T-helper 2 cell treated with Interferon-gamma antibody and Interleukin-4, amounts not matched to agents 5 μg/mL and 100 μg/mL, for 36 hours (primary cell): ENCODE measurements at regions not wholly inside any gene's neighbourhood (a gene's known extent, or its start where the extent isn't known, plus 50 kb on each side); places are given as distances from the start of the nearest gene placed in this dataset.
"Not testable (repeated sequence)": the region's sequence is repeated elsewhere in the genome, so short reads cannot be mapped to it uniquely, and the experiment has no call there.

Experiments used
- DNase-seq: peaks from one replicate; pipeline ENCODE4 v3.0.0; 2021; ENCODE audit warnings: low spot score
- H3K27ac Mint-ChIP-seq: one replicate; pipeline ENCODE4 v1.8.0; 2021; ENCODE audit warnings: mild to moderate bottlenecking, mixed read lengths
- H3K27me3 Mint-ChIP-seq: one replicate; pipeline ENCODE4 v1.8.0; 2021; ENCODE audit warnings: low read depth, mixed read lengths
- H3K36me3 Mint-ChIP-seq: one replicate; pipeline ENCODE4 v1.8.0; 2021; ENCODE audit warnings: low read depth, mixed read lengths
- H3K4me1 Mint-ChIP-seq: one replicate; pipeline ENCODE4 v1.8.0; 2021; ENCODE audit warnings: low read depth, mixed read lengths
- H3K4me3 Mint-ChIP-seq: one replicate; pipeline ENCODE4 v1.8.0; 2022; ENCODE audit warnings: mild to moderate bottlenecking, moderate library complexity, mixed read lengths
- H3K9me3 Mint-ChIP-seq: one replicate; pipeline ENCODE4 v1.8.0; 2021; ENCODE audit warnings: mixed read lengths

DNA sequence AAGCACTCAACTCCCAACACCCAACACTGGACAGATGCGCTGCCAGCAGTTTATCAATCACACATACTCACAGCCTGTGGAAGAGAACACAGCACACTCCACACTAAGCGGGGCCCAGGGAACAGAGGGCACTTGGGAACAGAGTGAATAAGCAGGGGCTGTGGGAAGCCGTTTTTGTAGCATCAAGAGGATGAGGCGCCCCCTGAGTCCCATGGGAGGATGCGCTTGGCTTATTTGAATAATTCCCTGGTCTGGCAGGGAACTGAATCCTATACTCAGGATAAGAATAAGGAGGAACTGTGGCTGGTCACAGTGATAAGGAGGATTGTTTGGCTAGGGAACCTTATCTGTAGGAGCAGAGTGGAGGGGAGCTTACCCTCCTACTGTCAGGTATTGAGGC lies 96.1 kb upstream of the DNAH5 start:
- Mint-ChIP-seq H3K9me3 (no peaks in the 10 kb centered on the region), H3K4me3 (no peak overlapping the region), H3K27ac (no peak overlapping the region), H3K36me3 (no peaks in the 10 kb centered on the region), H3K27me3 (no peaks in the 10 kb centered on the region), H3K4me1 (no peaks in the 10 kb centered on the region)
- DNase-seq: no peak

DNA sequence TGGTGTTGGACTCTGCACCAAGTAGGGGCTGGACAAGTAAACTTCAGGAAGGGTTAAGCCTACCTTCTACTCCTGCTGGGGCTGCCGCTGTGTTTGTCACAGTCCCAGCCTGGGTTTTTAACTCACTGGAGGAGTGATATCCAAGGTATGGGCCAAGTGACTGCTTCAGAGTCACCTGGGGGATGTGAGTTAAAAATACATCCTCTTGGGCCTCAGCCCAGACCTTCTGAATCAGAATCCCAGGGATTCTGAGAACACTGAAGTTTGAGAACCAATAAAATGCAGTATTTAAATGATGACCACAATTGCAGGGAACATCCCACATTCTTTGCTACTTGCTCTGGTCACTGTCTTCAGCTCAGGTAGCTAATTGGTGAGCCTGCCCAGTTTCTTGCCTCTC lies 95.1 kb upstream of the DNAH5 start:
- Mint-ChIP-seq H3K4me1 (no peaks in the 10 kb centered on the region), H3K27ac (no peak overlapping the region), H3K9me3 (no peaks in the 10 kb centered on the region), H3K27me3 (no peaks in the 10 kb centered on the region), H3K4me3 (no peak overlapping the region), H3K36me3 (no peaks in the 10 kb centered on the region)
- no peak for DNase-seq

- no peaks in the 10 kb centered on the region for H3K9me3 Mint-ChIP-seq
- H3K4me1 Mint-ChIP-seq: no peaks in the 10 kb centered on the region
- peaks cover 3% of the 10 kb centered on the region for H3K27me3 Mint-ChIP-seq
- no peak overlapping the region for H3K4me3 Mint-ChIP-seq
- H3K27ac Mint-ChIP-seq: no peak overlapping the region
- no peak for DNase-seq
- no peaks in the 10 kb centered on the region for H3K36me3 Mint-ChIP-seq
These were observed 94.6 kb upstream of the DNAH5 start for GRCh38 chr5:14039063-14039462.

DNA sequence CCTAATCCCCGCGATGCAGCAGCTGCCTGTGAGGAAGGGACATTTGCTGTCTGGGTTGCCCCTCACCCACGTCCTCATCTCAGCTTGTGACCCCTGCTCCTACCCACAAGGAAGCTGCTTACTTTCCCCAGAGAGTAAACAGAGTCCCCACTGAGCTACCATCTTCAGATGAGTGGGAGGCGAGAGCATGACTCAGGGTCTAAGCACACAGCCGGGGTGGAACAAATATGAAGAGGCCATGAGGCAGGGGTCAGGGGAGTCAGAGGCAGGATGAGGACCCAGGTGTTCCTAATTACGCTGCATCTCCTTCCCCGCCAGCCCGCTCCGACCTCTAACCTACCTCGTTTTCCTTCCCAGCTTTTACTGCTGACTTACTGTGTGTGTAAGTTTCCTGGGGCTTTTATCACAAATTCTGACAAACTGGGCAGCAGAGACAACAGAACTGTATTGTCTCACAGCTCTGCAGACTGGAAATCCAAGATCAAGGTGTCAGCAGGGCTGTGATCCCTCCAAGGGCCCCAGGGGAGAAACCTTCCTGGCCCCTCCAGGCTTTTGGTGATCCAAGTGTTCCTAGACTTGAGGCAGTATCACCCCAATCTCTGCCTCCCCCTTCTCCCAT lies 94.0 kb upstream of the DNAH5 start:
- Mint-ChIP-seq H3K27me3 (peaks cover 3% of the 10 kb centered on the region), H3K4me3 (no peak overlapping the region), H3K36me3 (no peaks in the 10 kb centered on the region), H3K9me3 (no peaks in the 10 kb centered on the region), H3K27ac (no peak overlapping the region), H3K4me1 (no peaks in the 10 kb centered on the region)
- DNase-seq: no peak

- H3K9me3 Mint-ChIP-seq: no peaks in the 10 kb centered on the region
- no peaks in the 10 kb centered on the region for H3K36me3 Mint-ChIP-seq
- no peak for DNase-seq
- no peak overlapping the region for H3K4me3 Mint-ChIP-seq
- H3K27ac Mint-ChIP-seq: no peak overlapping the region
- peaks cover 3% of the 10 kb centered on the region for H3K27me3 Mint-ChIP-seq
- H3K4me1 Mint-ChIP-seq: no peaks in the 10 kb centered on the region
These were observed 92.5 kb upstream of the DNAH5 start for GRCh38 chr5:14036947-14037346.

DNA sequence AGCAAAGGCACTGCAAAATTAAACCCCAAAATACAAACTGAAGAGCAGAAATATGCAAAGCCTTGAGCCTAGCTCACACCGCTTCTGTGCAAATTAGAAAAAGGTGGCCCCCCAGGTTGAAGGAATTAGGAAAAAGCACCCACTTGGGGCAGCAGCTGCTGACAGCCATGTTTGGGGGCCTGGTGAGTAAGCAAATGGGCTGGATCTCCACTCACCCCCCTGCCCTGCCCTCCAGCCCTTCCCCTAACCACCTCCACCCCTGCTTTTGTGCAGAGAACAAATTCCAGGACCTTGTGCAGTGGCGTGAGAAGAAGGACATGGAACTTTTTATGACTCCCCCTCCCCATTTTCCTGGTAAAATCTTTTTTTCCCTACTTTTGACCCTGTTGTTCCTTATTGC lies 92.0 kb upstream of the DNAH5 start:
- no peak for DNase-seq
- Mint-ChIP-seq H3K4me1 (no peaks in the 10 kb centered on the region), H3K27ac (no peak overlapping the region), H3K9me3 (no peaks in the 10 kb centered on the region), H3K4me3 (no peak overlapping the region), H3K36me3 (no peaks in the 10 kb centered on the region), H3K27me3 (peaks cover 3% of the 10 kb centered on the region)

DNA sequence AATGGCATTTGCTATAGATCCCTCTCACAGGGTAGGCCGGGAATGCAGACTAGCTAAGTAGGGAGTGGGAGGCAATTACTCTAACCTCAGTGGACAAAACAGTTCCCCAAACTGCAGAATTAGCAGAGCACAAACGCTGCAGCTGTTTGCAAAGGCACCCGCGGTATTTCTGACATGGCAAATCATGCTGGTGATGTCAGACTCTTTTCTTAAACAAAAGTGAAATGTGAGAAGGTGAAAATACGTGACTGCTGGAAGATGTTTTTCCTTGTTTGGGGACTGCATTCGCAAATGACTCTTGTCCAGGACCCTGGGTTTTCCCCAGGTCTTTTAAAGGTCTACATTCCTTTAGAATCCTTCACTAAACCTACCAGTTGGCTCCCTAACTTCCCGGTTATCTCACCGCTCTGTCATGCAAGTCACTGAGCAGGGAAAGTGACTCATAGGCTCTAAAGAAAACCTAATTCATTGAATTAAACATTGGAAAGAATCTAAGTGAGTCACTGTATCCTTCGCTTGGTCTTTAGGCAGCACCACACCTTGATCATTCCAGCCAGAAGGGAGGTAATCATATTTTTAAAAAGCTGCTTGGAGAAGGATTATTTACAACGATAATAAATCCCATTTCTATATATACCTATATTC lies 91.5 kb upstream of the DNAH5 start:
- Mint-ChIP-seq H3K27ac (no peak overlapping the region), H3K4me3 (no peak overlapping the region)
- DNase-seq: no peak

GRCh38 chr5:14034963-14035362 lies 90.5 kb upstream of the DNAH5 start:
- Mint-ChIP-seq H3K9me3 (no peaks in the 10 kb centered on the region), H3K4me3 (no peak overlapping the region), H3K36me3 (no peaks in the 10 kb centered on the region), H3K27me3 (peaks cover 3% of the 10 kb centered on the region), H3K27ac (no peak overlapping the region), H3K4me1 (no peaks in the 10 kb centered on the region)
- DNase-seq: no peak

More for the DNA sequence above, 91.5 kb upstream of the DNAH5 start:
- H3K4me1 Mint-ChIP-seq: no peaks in the 10 kb centered on the region
- no peaks in the 10 kb centered on the region for H3K36me3 Mint-ChIP-seq
- no peaks in the 10 kb centered on the region for H3K9me3 Mint-ChIP-seq
- H3K27me3 Mint-ChIP-seq: peaks cover 3% of the 10 kb centered on the region

GRCh38 chr5:14032918-14033317 lies 88.4 kb upstream of the DNAH5 start:
- no peaks in the 10 kb centered on the region for H3K9me3 Mint-ChIP-seq
- no peaks in the 10 kb centered on the region for H3K36me3 Mint-ChIP-seq
- H3K27ac Mint-ChIP-seq: no peak overlapping the region
- H3K27me3 Mint-ChIP-seq: peaks cover 3% of the 10 kb centered on the region
- H3K4me1 Mint-ChIP-seq: no peaks in the 10 kb centered on the region
- DNase-seq: no peak
- no peak overlapping the region for H3K4me3 Mint-ChIP-seq

DNA sequence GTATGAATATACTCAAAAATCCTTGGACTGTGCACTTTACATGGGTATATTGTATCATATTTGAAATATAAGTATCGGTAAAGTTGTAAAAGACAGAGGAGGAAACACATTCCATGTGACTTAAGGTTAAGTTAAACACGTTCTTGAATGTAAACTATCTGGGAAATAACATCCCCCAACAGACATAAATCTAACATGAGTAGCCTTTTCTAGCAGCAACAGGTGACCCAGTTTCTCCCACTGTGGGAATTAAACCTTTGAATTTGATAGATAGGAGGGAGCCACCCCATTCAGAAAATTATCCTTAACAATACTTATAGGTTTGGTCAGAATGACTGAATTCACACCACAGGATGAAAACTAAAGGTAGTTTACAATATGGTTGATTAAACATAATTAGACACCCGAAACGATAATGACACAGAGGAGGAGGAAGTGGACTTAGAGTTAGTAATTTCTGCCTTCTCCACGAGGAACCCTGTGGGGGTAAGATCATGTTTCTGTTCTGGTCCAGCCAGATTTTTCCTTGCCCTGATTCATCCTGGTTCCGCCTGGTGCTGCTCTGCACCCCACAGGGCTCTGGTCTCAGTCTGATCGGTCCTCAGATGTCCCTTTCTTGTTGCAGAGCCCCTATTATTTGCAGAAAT lies 84.6 kb upstream of the DNAH5 start:
- H3K4me3 Mint-ChIP-seq: no peak overlapping the region
- H3K4me1 Mint-ChIP-seq: no peaks in the 10 kb centered on the region
- no peaks in the 10 kb centered on the region for H3K9me3 Mint-ChIP-seq
- no peak overlapping the region for H3K27ac Mint-ChIP-seq
- H3K36me3 Mint-ChIP-seq: no peaks in the 10 kb centered on the region
- H3K27me3 Mint-ChIP-seq: peaks cover under 1% of the 10 kb centered on the region
- no peak for DNase-seq

- H3K36me3 Mint-ChIP-seq: no peaks in the 10 kb centered on the region
- DNase-seq: no peak
- no peak overlapping the region for H3K4me3 Mint-ChIP-seq
- H3K4me1 Mint-ChIP-seq: no peaks in the 10 kb centered on the region
- no peaks in the 10 kb centered on the region for H3K27me3 Mint-ChIP-seq
- no peak overlapping the region for H3K27ac Mint-ChIP-seq
- no peaks in the 10 kb centered on the region for H3K9me3 Mint-ChIP-seq
These were observed 83.7 kb upstream of the DNAH5 start for GRCh38 chr5:14028188-14028587.

DNA sequence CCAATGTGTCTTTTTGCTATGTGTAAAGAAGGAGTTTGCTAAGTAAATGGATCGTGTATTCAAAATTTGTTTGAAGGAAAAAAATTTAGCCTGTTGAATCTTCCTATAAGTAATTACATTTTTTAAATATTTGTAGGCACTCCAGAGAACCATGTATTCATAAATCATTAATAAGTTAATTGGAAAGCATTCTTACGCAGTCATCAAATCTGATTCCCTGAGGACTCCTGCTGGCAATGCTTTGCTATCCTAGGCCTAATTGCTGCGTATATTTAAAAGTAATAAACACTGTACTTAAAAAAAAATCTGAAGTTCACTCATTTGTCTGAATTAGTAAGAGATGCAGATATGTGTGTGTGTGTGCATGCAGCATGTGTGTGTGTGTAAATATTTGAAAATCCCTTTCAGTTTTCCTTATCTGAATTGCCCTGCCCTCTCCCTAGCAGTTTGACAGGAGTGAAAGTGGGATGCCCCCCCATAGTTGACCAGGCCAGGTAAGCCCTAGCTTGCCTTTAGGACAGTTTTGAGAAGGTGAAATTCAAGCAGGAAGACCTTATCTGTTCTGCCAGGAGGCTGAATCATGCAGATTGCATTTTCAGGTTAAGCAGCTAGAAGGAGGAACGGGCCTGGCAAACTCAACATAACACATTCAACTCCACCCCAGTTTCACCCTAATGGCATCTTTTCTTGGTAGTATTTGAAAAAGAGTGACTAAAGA lies 81.2 kb upstream of the DNAH5 start:
- no peaks in the 10 kb centered on the region for H3K9me3 Mint-ChIP-seq
- no peak overlapping the region for H3K27ac Mint-ChIP-seq
- no peaks in the 10 kb centered on the region for H3K27me3 Mint-ChIP-seq
- no peak overlapping the region for H3K4me3 Mint-ChIP-seq
- no peak for DNase-seq
- H3K4me1 Mint-ChIP-seq: no peaks in the 10 kb centered on the region
- no peaks in the 10 kb centered on the region for H3K36me3 Mint-ChIP-seq

DNA sequence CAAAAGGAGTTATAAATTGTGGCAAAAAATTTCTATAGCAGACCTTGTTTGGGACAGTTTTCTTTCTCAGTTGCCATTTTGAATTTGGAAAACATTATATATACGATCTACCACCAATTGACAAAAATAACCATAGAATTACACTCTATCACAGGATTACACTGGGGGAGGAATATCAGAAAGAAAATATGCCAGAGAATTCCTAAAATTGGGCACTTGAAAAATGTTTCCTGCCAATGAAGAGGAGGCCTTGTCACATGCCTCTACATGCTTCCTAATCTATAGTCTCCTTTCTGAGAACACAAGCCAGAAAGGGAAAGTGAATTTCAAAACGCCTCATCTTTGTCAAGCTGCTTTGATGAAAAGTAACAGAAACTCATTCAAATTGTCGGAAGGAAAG lies 78.5 kb upstream of the DNAH5 start:
- Mint-ChIP-seq H3K4me1 (no peaks in the 10 kb centered on the region), H3K27ac (no peak overlapping the region), H3K4me3 (no peak overlapping the region), H3K27me3 (no peaks in the 10 kb centered on the region), H3K9me3 (no peaks in the 10 kb centered on the region), H3K36me3 (no peaks in the 10 kb centered on the region)
- DNase-seq: no peak

DNA sequence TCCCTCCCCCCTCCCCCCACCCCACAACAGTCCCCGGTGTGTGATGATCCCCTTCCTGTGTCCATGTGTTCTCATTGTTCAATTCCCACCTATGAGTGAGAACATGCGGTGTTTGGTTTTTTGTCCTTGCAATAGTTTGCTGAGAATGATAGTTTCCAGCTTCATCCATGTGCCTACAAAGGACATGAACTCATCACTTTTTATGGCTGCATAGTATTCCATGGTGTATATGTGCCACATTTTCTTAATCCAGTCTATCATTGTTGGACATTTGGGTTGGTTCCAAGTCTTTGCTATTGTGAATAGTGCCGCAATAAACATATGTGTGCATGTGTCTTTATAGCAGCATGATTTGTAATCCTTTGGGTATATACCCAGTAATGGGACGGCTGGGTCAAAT lies 76.5 kb upstream of the DNAH5 start:
- not testable (repeated sequence) for H3K4me1 Mint-ChIP-seq, H3K27me3 Mint-ChIP-seq

More for the DNA sequence above, 76.5 kb upstream of the DNAH5 start:
- DNase-seq, H3K9me3 Mint-ChIP-seq, H3K4me3 Mint-ChIP-seq, H3K27ac Mint-ChIP-seq, H3K36me3 Mint-ChIP-seq: not testable (repeated sequence)
